T-helper 1 cell (primary cell): ENCODE measurements at regions not wholly inside any gene's neighbourhood (a gene's known extent, or its start where the extent isn't known, plus 50 kb on each side); places are given as distances from the start of the nearest gene placed in this dataset.
A peak's percentile ranks its signal among the peaks of the same experiment; 100 is the strongest.
"Not testable (repeated sequence)": the region's sequence is repeated elsewhere in the genome, so short reads cannot be mapped to it uniquely, and the experiment has no call there.

ENCODE experiments used
- DNase-seq, 5 donors: peaks; one replicate each; pipeline ENCODE4 v3.0.0-alpha.2; 2012 to 2020

GRCh38 chr2:186399082-186399644, 86.9 kb upstream of the ZC3H15 start:
- DNase-seq, result no peak

GRCh38 chr2:186405842-186406241, 80.2 kb upstream of the ZC3H15 start:
- no peak for DNase-seq

DNA sequence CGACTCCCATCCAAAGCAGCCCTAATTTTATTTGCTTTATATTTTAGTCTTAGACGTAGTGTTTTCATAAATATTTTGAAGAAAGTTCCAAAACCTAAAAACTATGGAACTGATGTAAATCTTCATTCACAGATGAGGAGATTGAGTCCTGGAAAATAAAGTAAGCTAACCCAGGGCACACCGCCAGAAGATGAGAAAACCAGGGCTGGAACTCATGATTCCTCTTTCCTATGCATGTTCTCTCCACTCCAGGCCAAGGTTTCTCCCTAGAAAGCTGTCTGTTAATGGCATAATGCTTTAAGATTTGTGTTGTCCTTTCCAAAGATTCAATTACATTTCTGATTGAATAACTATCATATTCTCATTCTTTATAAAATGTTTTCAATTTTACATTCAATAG, 78.4 kb upstream of the ZC3H15 start:
- no peak for DNase-seq

GRCh38 chr2:186410802-186411201, 75.3 kb upstream of the ZC3H15 start:
- no peak for DNase-seq

GRCh38 chr2:186422226-186422625, 63.8 kb upstream of the ZC3H15 start:
- no peak for DNase-seq

DNA sequence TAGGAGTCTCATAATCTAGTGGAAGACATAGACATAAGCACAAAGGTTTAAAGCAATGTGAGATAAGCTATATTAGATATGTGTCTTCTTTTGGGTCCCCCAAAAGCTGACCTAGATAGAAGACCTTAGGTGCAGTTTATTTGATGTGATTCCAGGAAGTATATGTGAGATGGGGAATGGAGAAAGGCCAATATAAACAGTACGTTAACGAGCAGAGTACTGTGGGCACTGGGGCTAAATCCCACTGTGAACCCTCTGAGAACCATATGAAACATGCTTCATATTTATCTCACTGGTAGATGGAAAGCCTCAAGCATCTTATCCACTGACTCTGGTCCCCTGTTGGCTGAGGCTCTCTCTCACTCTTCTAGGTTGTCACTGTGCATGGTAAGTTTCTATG, 62.6 kb upstream of the ZC3H15 start:
- DNase-seq, result no peak

GRCh38 chr2:186424265-186424664, 61.8 kb upstream of the ZC3H15 start:
- no peak for DNase-seq

GRCh38 chr2:186425576-186425975, 60.5 kb upstream of the ZC3H15 start:
- no peak for DNase-seq

DNA sequence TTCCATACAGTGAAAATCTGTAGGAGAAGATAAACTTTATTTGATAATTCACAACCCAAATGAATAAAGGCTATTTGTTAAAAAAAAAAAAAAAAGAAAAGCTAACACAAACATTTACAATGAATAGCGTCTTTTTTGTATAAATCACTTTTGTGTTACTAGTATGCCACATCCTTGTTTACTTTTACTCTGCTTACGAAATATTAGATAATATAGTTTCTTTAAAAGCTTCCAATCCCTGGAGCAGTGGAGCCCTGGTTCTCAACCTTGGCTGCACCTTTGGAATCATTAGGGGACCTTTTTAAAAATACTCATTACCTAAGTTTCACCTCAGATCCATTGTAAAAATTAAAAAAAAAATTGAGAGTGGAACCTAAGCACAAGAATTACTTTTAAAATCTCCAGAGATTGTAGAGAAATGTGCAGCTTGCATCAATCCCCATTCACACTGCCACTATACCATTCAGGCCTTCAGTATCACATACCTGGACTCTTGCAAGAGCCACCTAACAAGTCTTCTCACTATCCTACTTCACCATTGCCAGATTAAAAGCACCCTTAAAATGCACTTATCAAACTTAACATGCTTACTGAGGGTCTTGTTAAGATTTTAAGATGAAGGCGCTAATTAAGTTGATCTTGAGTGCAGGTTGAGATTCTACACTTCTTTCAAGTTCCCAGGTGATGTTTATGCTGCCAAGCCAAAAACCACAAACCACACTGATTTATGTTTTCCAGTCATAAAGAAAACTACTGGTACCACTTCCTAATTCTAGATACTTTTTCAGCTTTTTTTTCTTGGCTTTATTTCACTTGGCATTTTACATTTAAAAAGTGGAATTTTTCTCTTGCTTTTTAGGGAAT, 59.7 kb upstream of the ZC3H15 start:
- DNase-seq, result peak in 1 of 5 donors; percentile 7

GRCh38 chr2:186427017-186427350, 59.1 kb upstream of the ZC3H15 start:
- not testable (repeated sequence) for DNase-seq

- no peak for DNase-seq
Measured at GRCh38 chr2:186427970-186428369, 58.1 kb upstream of the ZC3H15 start.

GRCh38 chr2:186429104-186429503, 57.0 kb upstream of the ZC3H15 start:
- no peak for DNase-seq

DNA sequence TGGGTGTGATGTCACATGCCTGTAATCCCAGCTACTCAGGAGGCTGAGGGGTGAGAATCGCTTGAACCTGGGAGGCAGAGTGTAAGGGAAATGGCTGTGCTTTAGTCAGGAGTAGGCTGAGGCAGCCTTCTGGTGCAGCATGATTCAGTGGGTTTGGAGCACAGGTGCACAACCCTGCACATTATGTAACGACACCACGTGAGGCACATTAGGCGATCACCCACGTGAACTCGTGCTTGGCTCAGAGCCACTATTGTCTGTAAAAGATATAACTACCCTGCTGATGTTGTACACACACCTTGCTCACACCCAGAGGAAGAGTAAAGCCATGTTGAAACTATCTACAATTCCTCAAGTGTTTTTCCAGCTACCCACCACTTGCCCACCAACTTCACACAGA, 54.8 kb upstream of the ZC3H15 start:
- no peak for DNase-seq

GRCh38 chr2:186433040-186433439, 53.0 kb upstream of the ZC3H15 start:
- DNase-seq, result no peak

DNA sequence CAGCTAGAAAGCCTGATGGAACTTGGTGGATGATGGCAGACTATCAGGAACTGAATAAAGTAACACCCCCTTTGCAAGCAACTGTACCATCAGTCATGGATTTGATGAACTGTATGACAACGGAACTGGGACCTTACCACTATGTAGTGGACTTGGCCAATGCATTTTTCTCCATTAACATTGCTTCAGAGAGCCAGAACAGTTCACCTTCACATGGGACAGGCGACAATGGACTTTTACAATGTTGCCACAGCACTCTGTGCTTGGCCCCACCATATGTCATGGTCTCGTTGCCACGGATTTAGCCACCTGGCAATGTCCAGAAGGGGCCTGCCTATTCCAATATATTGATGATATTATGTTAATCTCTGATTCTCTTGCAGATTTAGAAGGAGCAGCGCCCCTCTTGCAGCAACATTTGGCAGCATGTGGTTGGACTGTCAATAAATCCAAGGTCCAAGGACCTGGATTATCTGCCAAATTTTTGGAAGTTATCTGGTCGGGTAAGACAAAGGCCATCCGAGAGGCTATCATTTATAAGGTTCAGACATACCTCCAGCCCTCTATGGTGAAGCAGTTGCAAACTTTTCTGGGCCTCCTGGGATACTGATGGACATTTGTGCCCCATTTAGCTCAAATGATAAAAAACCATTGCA, 52.2 kb upstream of the ZC3H15 start:
- DNase-seq, result no peak
